Tibial artery (tissue), 4 donors: ENCODE measurements at regions not wholly inside any gene's neighbourhood (a gene's known extent, or its start where the extent isn't known, plus 50 kb on each side); places are given as distances from the start of the nearest gene placed in this dataset.

ENCODE experiments used
- DNase-seq, 2 donors: peaks; one replicate each; pipeline ENCODE4 v3.0.0-alpha.2; 2019
- H3K27ac ChIP-seq, 2 donors: fragments of 200-600 bp; sonication (generic) in 1 of 2; 1 replicate in 1 of 2; 2 replicates in 1 of 2; pipeline ENCODE4 v1.5.1; 2018 to 2019; ENCODE audit warnings: mild to moderate bottlenecking in 1 of 2
- H3K27me3 ChIP-seq, 2 donors: fragments of 200-600 bp; sonication (generic) in 1 of 2; one replicate each; pipeline versions ENCODE4 v1.5.1 to v1.6.0; 2016 to 2019
- H3K36me3 ChIP-seq, 3 donors: fragments of 200-600 bp; sonication (generic) in 2 of 3; one replicate each; pipeline ENCODE4 v1.5.1; 2016 to 2019; ENCODE audit warnings: mild to moderate bottlenecking in 2 of 3
- H3K4me1 ChIP-seq, 4 donors: fragments of 200-600 bp; sonication (generic) in 2 of 4; 1 replicate in 3 of 4; 2 replicates in 1 of 4; pipeline ENCODE4 v1.5.1; 2016 to 2019
- H3K4me3 ChIP-seq, 2 donors: fragments of 200-600 bp; sonication (generic) in 1 of 2; 1 replicate in 1 of 2; 2 replicates in 1 of 2; pipeline ENCODE4 v1.5.1; 2018 to 2019; ENCODE audit warnings: mild to moderate bottlenecking in 2 of 2
- H3K9me3 ChIP-seq, 3 donors: fragments of 200-600 bp; sonication (generic) in 1 of 3; one replicate each; pipeline ENCODE4 v1.5.1; 2016 to 2019
- intact Hi-C: fragments of 100-400 bp; cut with DNase I; formaldehyde crosslinking; loops from one replicate; pipeline ENCODE4 v1.15.0; 2023; ENCODE audit warnings: low total_unique reads
- TF ChIP-seq, protein P1 (sequence below), 2 experiments: fragments of 200-600 bp in 1 of 2; fragments of 450-650 bp in 1 of 2; IDR thresholded peaks; one replicate each; pipeline ENCODE4 v1.5.1; 2017 to 2019; ENCODE audit warnings: antibody characterized with exemption in 2 of 2, mild to moderate bottlenecking in 1 of 2, moderate library complexity in 1 of 2

DNA sequence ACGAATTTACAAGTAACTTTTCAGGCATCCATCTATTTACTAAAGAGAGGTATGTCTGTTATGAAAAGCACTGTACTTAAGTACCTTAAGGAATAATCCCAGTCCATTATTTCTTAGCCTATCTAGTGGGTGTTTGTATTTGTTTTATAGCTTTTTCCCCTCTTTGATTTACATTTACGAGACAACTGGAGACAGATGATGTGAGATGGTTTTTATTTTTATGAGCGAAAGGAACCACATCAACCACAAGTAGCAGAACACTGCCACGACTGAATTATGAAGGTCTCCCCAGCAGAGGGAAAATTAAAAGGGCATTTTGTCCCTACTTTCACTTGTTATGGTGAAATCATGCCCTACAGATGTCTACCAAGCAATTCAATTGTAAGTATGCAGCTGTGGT, 357.8 kb downstream of the NFIB start:
- Histone ChIP-seq H3K36me3 (no peaks in the 10 kb centered on the region), H3K27ac (no peak overlapping the region), H3K27me3 (no peaks in the 10 kb centered on the region), H3K4me3 (no peak overlapping the region), H3K9me3 (no peaks in the 10 kb centered on the region), H3K4me1 (peaks cover 0 to 23% (median 2%) of the 10 kb centered on the region in 4 donors)
- no peak for DNase-seq
- intact Hi-C loops: no loop called here
- TF ChIP-seq, protein P1, sequence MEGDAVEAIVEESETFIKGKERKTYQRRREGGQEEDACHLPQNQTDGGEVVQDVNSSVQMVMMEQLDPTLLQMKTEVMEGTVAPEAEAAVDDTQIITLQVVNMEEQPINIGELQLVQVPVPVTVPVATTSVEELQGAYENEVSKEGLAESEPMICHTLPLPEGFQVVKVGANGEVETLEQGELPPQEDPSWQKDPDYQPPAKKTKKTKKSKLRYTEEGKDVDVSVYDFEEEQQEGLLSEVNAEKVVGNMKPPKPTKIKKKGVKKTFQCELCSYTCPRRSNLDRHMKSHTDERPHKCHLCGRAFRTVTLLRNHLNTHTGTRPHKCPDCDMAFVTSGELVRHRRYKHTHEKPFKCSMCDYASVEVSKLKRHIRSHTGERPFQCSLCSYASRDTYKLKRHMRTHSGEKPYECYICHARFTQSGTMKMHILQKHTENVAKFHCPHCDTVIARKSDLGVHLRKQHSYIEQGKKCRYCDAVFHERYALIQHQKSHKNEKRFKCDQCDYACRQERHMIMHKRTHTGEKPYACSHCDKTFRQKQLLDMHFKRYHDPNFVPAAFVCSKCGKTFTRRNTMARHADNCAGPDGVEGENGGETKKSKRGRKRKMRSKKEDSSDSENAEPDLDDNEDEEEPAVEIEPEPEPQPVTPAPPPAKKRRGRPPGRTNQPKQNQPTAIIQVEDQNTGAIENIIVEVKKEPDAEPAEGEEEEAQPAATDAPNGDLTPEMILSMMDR (IDR thresholded peaks at IDR 0.05): no peak

DNA sequence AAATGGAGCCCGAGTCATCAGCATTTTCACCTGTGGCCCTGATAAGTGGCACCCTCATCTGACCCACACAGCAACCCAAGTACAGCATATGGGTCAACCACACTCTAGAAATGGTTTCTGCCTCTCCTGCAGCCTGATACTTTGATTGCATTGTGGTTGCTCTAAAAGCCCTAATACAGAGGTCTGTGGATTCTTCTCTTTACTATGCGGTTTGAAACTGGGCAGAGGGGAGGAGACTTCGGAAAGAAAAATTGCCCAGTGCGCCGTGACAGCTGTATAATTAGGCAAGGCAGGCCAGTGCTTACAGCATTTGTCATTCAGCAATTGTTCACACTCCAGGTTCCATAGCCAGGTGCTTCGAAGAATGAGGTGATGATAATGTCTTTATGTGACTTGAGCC, 361.0 kb downstream of the NFIB start:
- Histone ChIP-seq H3K27ac (no peak overlapping the region), H3K4me3 (no peak overlapping the region), H3K27me3 (no peaks in the 10 kb centered on the region), H3K4me1 (peaks cover 0 to 11% (median 0%) of the 10 kb centered on the region in 4 donors), H3K36me3 (no peaks in the 10 kb centered on the region), H3K9me3 (no peaks in the 10 kb centered on the region)
- DNase-seq: no peak
- TF ChIP-seq, protein P1 (IDR thresholded peaks at IDR 0.05): no peak
- intact Hi-C loops: no loop called here

DNA sequence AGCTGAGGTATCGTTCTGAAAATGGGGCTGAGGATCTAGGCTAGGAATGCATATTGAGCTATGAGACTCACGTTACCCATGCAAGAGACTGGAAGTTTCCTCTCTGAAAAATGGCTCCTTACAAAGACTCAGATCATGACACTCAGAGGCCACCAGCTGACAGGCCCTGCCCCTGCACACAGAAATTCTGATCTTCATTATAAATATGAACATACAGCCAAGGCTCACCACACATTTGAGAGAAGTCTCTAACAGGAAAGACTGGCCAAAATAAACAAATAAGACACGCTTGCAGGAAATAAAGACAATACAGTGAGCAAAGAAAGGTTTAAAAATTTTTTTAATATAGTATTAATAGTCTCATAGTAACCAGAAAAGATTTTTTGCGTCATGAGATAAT, 365.9 kb downstream of the NFIB start:
- TF ChIP-seq, protein P1 (IDR thresholded peaks at IDR 0.05): no peak
- Histone ChIP-seq H3K27me3 (no peaks in the 10 kb centered on the region), H3K27ac (no peak overlapping the region), H3K9me3 (no peaks in the 10 kb centered on the region), H3K4me1 (no peaks in the 10 kb centered on the region), H3K4me3 (no peak overlapping the region), H3K36me3 (no peaks in the 10 kb centered on the region)
- no peak for DNase-seq
- intact Hi-C loops: no loop called here

DNA sequence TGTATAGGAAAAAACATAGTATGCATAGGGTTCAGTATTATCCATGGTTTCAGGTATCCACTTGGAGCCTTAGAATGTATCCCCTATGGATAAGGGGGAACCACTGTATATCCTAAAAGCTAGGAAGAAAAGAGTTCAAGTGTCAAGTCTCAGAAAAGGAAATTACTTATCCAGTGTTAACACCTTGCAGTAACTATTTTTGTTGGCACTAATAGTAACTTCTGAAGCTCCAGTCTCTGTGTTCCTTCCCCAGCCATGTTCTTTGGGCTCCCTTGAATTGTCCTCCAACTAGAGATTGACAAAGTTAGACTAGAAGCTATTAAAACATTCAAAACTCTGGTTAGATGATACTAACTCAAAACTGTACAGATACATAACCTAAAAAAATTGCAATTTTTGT, 370.8 kb downstream of the NFIB start:
- no peak overlapping the region for H3K27ac ChIP-seq
- peaks cover 0 to 14% (median 8%) of the 10 kb centered on the region in 4 donors for H3K4me1 ChIP-seq
- H3K9me3 ChIP-seq: no peaks in the 10 kb centered on the region
- H3K36me3 ChIP-seq: no peaks in the 10 kb centered on the region
- DNase-seq: no peak
- intact Hi-C loops: no loop called here
- TF ChIP-seq, protein P1 (IDR thresholded peaks at IDR 0.05): no peak
- no peak overlapping the region for H3K4me3 ChIP-seq
- no peaks in the 10 kb centered on the region for H3K27me3 ChIP-seq

DNA sequence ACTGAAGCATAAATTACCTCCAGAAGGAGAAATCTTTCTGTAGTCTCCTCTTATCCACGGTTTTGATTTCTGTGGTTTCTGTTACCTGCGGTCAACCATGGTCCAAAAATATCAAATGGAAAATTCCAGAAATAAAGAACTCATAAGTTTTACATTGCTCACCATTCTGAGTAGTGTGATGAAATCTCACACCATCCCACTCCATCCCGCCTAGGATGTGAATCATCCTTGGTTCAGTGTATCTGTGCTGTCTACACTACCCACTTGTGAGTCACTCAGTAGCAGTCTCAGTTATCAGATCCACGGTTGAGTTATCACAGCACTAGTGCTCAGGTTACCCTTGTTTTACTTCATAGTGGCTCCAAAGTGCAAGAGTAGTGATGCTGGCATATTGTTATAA, 371.2 kb downstream of the NFIB start:
- Histone ChIP-seq H3K27me3 (no peaks in the 10 kb centered on the region), H3K9me3 (no peaks in the 10 kb centered on the region), H3K27ac (no peak overlapping the region), H3K4me1 (peaks cover 0 to 15% (median 8%) of the 10 kb centered on the region in 4 donors), H3K36me3 (no peaks in the 10 kb centered on the region), H3K4me3 (no peak overlapping the region)
- intact Hi-C loops: no loop called here
- TF ChIP-seq, protein P1 (IDR thresholded peaks at IDR 0.05): no peak
- DNase-seq: no peak

DNA sequence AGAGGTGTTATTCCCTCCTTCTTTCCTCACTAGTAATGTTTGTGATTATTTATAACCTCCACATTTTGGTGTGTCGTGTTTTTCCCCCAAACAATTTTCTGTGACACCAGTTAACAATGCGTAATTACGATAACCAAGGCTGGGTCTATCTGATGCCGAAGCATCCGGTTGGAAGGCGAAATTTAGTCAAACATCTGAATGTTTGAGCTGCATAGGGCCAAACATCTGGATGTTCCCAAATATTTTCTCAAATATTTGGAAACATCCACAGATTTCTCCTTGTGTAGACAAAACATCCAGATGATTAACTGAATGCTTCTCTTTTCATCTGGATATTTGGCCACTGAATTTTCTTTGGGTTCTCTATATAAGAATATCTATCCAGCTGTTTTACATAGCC, 371.7 kb downstream of the NFIB start:
- DNase-seq: no peak
- intact Hi-C loops: no loop called here
- TF ChIP-seq, protein P1 (IDR thresholded peaks at IDR 0.05): no peak
- Histone ChIP-seq H3K36me3 (no peaks in the 10 kb centered on the region), H3K4me1 (peaks cover 0 to 15% (median 8%) of the 10 kb centered on the region in 4 donors), H3K9me3 (no peaks in the 10 kb centered on the region), H3K27ac (no peak overlapping the region), H3K27me3 (no peaks in the 10 kb centered on the region), H3K4me3 (no peak overlapping the region)
